HG02852 (cell line): ENCODE measurements at regions not wholly inside any gene's neighbourhood (a gene's known extent, or its start where the extent isn't known, plus 50 kb on each side); places are given as distances from the start of the nearest gene placed in this dataset.

Experiments used
- ATAC-seq: cut with Tn5 transposase; IDR thresholded peaks from one replicate; pipeline ENCODE4 v1.9.1; 2021; ENCODE audit warnings: mild to moderate bottlenecking, moderate library complexity; ENCODE audit not compliant: unreplicated experiment

DNA sequence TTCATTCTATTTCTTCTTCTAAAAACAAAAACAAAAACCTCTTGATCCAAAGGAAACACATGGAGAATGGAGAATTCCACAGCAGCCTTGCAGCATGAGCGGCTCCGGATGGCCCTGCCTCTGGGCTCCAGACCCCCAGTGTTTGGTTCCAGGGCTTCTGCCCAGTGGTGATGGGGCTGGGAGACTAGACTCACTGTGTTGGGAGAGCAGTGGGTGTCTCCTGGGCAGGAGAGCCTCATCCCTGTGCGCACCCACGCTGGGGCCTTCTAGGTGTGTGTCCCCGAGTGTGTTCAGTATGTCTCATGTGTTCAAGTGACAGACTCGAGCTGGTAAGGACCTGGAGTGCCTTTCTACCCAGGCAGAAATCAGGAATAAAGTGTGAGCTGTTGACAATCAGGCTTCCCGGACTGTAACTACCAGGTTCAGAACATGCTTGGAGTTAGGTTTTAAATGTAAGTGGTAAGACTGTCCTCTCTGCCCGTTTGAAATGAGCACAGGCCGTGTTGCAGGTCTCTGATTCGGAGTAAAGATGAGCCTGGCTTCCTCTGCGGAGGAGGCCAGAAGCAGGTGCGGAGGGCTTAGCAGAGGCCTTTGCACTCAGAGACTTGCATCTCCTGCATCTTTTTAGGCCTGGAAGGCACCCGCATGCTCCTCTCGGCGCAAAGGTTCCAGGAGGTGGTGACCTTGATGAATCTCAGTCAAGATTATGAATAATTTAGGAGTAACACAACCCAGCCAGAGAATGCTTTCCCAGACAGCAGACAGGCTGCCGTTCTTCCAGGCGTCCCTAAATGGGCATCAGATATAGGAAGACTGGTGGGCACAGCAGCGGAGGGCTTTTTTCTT is 253.6 kb downstream of the CDH26 start:
- ATAC-seq: no peak

DNA sequence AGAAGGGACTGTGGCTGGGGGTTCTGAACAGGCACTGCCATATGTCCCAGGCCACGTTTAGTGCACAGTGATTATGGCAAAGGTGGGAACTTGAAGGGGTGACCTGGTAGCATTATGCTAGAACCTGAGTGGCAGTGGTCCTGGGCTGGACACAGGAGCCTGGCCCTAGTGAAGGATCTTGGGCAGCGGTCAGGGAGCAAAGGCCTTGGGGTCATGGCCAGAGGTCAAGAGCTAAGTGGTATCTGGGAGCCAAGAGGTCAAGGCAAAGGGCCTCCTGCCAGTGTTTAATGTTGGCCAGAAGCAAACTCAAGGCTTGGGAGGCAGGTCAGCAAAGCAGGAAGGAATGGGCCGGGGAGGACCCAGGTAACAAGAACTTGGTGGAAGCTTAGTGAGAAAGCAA is 254.5 kb downstream of the CDH26 start:
- no peak for ATAC-seq

DNA sequence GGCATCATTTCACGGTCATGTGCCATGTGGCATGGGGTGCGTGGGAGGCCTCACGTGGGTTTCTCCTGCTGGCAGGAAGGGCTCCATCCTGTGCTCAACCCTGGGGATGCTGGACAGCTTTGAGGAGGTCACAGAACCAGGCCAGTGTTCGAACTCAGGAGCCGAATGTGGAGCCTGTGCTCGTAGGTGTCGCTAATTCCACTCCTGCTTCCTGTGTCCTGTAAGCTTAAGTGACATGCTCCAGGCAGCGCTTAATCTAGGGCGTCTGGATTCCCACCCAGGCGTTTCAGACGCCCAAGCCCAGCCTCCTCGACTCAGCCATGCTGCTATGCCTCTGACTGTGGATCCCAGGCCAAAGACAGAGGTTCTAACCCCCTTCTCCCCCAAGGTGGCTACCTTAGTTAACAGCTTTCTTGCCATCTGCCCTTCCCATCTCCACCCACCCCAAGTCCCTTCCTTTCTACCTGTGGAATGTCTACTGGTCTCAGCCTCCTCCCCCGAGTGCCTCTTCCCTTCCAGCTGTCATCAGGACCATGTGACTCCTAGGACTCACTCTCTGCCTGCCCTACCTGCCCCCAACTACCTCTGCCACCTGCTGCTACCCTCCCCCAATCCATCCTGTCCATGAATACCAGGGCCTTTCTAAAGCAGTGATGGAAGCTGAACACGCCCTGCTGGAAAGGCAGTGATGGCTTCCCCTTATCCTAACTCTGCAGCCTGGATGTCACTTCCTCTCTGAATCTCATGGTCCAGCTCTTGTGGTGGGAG is 255.1 kb downstream of the CDH26 start:
- no peak for ATAC-seq

DNA sequence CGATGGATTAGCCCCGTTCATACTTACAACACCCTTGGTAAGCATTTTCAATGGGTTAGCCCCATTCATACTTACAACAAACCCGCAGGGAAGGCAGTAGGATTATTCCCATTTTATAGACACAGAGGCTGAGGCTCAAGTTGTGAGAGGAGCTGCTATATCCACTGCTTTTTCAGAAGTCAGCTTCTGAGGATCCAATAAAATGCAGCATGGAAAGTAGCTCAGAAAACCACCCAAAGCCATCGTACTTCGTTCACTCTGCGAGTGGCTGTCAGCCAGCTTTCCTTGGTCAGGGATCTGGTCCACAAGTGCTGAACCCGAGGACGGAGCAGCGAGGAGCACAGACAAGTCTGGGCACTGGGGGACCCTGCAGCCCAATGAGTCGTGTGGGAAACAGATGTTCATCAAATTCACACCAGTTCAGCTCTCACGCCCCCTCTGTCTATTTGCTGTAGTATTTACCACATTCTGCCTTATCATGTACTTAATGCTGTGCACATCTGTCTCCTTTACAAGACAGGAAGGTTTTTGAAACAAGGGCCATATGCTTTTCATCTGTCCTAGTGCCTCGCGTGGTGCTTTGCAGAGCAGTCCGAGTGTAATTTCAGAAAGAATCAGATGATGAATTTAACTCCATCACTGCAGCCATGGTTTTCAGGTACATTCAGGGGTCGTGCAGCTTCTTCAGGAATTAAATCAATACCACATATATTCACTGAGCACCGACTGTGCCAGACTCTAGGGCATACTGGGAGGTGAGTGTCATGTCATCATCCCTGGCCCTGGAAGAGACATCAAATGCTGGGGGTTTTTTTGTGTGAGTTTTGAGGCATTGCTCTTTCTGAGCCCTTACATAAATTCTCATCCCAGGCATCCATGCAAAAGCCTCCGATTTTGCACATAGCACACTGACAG is 256.9 kb downstream of the CDH26 start:
- no peak for ATAC-seq

DNA sequence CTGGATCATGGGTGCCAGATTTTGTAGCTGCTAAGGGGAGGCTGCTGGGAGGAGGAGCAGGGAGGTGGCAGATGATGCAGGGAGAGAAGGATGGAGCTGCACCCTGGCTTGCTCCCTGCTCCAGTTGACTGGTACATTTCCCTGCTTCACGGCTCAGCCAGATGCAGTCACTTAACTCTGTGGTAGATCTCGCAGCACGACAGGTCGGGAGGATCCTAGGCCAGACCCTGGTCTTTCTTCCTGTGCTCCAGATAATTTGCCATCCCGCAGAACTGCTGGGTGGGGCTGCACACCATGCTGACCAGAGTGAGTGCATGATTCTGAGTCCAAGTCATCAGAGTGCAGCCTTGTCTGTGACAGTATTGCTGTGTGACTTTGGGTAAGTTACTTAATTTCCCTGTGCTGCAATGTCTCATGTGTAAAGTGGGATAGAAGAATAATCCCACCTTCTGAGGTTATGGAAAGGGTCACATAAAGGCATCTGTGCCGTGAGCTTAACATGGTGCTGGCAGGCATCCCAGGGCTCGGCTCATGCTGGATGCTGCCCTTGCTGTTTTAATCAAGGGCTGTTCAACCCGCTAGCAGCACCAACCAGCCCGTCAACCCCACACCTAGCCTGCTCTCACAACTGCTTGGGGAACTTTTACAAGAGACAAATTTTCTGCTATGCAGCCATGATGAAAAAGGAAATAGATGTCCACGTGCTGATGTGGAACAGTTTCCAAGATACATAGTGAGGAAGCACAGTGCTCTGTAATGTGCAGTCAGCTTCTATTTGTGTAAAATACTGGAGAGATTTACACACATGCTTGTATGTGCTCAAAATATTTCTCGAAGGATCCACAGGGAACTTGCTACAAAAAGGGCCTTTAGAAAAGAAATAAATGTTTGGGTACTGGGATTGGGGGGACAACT is 257.9 kb downstream of the CDH26 start:
- ATAC-seq: no peak

DNA sequence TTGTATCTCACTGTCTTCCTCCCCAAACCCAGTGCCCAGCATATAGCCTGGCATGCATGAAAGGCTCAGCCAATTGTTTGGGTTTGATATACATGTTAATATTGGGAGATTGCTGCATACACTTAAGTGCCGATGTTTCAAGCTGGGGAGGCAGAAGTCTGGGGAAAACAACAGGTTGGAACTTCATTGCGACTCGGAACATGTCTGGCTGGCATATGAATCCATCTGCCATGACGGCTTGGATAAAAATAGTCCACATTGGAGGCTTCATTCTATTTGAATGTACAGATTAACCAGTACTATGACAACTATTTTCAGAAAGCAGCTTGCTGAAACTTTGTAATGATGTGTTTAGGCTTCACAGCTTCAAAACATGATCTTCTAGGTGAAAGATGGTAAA is 261.0 kb downstream of the CDH26 start:
- ATAC-seq: no peak

DNA sequence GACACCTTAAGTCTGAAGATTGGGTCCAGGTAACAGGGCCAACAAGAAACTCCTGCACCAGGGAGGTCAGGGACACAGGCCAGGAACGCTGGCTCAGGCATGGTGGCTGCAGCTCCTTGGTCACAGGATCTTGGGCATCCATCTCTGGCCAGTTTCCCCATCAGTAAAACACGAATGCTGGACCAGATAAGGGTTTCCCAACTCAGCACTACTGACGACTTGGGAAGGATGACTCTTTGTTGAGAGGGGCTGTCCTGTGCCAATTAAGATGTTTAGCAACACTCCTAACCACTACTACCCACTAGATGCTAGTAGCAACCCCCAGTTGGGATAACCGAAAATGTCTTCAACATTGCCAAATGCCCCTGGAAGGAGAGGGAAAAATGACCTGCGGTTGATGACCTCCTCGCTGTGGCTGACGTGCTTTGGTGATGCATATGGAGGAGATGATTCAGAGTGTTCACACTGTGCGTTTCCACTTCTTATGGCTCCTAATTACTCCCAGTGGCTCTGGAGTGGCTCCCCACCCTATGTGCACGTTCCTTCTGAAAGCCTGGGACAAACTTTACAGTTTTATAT is 261.9 kb downstream of the CDH26 start:
- ATAC-seq: no peak

DNA sequence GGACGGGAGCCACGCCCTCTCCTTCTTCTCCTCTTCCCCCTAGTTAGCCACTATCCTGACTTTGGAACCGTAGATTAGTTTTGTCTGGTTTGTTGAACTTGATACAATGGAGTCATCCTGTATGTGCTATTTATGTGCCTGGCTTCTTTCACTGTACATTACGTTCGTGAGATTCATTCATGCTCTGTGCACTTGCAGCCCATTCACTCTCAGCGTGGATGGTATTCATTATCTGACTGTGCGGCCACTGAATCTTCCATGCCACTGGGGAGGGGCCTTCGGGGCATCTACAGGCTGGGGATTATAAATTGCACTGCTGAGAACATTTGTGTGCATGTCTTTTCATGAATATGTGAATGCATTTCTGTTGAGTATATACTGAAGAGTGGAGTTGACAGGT is 262.5 kb downstream of the CDH26 start:
- ATAC-seq: no peak

DNA sequence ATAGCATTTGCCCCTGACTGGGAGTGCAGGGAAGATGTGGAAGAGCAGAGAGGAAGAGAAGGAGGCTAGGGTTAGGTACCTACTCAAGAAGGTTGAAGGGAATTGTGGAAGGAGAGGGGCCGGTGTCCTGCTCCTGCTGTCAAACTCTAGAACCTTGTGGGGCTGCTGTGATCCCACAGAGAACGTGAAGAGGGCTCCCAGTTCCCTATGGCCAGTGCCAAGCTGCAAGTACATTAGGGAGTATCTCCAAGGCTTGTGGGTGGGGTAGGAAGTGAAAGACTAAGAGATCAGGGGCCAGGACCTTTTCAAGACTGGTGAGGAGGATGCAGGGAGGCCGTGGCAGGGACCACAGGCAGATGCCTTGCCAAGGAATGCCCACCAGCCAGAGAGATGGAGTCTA is 263.4 kb downstream of the CDH26 start:
- no peak for ATAC-seq

DNA sequence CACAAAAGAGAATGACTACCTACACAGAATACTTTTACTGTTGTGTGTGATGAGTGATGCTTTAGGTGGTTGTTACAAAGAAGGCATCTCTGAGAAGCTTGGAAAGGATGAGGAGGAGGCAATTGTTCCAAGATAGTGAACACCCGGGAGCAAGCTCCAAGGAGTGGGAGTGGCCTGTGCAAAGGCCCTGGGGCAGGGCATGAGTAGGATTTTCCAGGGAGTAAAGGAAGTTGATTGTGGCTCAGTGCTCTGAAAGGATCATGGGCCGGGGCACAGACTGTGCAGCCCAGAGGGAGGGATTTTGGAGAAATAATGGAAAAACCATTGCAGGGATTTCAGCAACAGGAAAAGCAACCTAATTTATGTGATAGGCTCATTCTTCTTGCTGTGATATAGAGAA is 264.3 kb downstream of the CDH26 start:
- no peak for ATAC-seq

DNA sequence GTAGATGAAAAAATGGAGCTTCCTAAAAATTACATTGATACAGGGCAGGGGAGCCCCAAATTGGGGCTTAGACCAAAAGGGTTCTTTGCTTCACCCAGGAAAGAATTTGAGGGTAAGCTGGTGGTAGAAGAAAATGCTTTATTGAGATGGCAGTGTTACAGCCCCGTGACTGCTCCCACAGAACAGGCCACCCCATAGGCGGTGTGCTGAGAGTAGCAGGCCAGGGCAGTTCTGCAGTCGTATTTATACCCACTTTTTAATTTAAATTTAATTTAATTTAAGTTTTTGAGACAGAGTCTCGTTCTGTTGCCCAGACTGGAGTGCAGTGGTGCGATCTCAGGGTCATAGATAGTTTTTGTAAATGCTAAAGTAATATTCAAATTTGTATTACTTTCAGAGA is 265.0 kb downstream of the CDH26 start:
- no peak for ATAC-seq

DNA sequence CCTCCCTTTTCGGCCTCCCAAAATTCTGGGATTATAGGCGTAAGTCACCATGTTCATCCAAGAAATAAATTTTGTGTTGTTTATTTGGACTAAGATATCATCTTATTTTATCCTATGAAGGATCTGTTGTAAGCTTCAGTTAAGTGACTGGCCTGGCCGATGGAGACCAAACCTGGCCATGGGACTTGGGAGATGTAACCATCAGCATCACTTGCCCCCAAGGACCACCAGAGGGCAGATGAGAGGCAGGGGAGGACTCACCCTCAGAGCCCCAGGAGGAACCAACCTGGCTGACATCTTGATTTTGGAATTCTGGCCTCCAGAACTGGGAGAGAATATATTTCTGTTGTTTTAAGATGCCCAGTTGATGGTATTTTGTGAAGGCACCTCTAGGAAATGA is 266.7 kb downstream of the CDH26 start:
- no peak for ATAC-seq

DNA sequence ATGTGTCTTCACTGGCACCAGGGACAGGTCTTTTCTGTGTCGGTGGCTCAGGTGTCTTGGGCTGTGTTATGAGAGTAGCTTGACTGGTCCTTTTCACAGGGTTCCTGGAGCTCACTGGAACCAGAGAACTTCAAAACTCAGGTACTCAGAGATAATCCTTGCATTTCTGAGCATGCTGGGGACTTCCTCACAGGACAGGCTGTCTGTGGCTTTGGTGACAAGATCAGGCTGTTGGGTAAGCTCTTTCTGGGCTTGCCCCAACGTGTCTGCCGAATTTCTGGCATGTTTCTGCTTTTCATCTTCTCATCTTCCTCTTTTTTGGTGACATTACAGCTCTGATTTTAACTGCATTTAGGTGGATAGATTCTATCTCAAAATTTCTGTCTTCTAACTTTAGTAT is 270.0 kb downstream of the CDH26 start:
- no peak for ATAC-seq

DNA sequence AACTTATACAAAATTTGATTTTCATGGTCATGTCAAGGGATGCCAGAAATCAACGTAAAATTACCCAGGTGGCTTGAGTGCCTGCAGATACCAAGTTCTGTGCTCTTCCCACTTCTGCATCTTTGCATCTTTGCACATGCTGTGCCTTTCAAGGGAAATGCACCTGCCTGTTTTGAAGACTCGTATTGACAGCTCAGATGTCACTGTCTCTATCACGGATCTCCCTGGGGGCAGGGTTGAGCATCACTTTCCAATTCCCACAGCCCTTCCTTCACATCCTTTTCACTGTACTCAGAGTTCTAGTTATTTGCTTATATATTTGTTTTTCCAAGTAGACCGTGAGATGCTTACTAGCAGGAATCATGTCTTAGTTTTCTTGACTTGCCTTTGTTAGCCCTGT is 274.2 kb downstream of the CDH26 start:
- no peak for ATAC-seq

DNA sequence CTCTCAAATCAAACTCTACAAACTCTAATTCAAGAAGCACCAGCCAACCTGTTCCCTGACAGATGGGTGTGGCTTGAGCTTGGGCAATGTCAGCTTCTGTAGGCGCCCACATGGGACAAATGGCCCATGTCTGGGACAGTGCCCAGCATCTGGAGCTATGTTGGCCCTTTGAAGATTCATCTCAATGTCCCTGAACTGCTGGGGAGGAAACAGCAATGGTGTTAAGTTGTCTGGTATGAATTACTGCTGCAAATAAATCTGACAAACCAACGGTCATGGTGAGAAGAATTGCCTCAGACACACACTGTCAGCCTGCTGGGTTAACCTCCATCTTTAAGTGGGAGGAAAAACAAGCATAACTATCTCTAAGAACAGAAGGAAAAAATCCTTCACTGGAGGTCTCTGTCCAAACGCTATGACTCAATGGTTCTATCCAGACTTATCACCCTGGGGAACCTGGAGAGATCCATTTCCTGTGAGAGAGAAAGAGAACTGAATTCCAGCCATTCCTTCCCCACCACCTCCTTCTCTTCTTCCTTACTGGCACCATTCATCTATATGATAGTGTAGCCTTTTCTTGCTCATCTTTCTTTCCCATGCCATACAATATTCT is 274.9 kb downstream of the CDH26 start:
- no peak for ATAC-seq

DNA sequence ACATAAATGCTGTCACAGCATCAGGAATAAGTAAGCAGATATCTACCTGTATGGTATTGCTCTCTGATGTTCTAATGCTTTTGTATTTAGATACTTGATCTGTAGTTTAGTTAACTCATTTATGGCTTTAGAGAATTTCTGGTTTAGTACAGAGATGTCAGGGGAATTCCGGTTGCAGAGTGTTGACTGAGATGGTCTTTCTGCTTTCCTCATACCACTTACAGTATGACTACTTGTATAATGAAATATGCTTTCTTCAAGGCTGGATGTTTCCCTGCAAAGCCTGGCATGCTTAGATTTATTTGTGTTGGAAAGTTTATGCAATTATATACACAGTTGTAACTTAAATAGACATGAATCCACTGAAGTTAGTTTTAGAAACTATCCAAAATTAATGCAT is 278.4 kb downstream of the CDH26 start:
- ATAC-seq: no peak

DNA sequence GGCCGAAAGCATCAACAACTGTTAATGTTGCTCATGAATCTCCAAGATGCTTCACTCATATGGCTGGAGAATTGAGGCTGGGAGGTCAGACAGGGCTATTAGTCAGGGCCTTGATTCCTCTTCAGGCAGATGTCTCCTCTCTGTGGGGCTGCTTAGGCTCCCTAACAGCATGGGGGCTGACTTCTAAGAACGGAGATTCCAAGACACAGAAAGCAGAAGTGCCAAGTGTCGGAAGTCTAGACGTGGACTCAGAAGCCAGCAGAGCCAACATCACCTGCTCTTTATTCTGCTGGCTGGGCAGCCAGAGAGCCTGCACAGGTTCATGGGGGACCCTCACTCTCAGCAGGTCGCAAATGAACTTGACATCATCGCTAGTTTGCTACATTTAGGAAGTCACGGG is 279.8 kb downstream of the CDH26 start:
- no peak for ATAC-seq

DNA sequence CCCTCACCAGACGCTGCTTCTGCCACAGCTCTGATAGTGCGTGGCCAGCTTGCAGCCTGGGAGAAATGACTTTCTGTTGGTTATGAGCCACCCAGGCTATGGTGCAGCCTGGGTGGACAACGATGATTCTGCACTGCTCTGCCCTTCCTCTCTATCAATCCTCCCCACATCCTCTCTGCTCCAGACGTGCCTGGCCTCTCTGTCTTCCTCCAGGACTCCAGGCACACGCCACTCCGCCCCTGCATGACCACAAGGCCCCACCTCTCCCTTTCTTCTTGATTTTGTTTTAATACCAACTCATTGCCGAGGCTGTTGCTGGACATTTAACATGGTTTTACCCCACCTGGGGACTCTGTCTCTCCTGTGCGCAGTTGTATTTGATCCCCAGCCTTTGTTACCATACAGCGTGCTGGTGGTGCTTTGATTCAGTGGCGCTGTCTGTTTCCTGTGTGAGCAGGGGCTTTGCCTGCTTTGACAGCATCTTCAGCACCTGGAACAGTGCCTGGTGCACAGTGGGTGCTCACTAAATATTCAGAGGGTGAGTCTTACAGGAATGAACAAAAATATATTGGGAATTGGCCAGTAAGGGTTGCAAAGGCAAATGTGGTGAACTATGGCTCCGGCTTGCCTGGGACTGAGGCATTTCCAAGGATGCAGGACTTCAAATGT is 280.9 kb downstream of the CDH26 start:
- no peak for ATAC-seq

DNA sequence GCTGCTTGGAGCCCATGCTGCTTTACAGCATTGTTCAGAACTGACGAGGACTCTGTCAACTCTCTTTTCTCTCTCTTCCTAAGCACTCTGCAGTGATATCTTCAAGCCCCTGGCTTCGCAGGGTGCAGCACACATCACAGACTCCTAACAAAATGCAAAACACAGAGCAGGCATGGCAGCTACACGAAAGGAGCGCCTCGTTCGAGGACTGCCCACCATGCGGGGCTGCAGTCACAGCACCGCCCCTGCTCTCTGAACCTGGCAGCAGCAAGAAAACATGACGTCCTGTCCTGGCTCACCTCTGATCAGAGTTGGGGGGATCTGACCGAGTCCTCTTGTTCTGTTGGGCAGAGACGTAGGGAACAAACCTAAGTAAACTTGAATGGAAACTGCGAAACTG is 281.7 kb downstream of the CDH26 start:
- no peak for ATAC-seq
